ENCODE measurements at regions not wholly inside any gene's neighbourhood (a gene's known extent, or its start where the extent isn't known, plus 50 kb on each side); places are given as distances from the start of the nearest gene placed in this dataset.

GRCh38 chr14:22190411-22191191 lies 398.4 kb downstream of the DAD1 start:
- no peaks in the 10 kb centered on the region for H3K27me3 ChIP-seq (replicated peaks; ENCODE audit: insufficient read depth)
- H3K9me2 ChIP-seq (ENCODE audit: insufficient read depth) = no peaks in the 10 kb centered on the region
- no peaks in the 10 kb centered on the region for H3K79me2 ChIP-seq (ENCODE audit: insufficient read depth)
- no peak overlapping the region for H3K9ac ChIP-seq
- 60 to 62% methylated on average over 10 of the region's 10 CpGs for WGBS, 2 experiments (ENCODE audit: low coverage in 1 of 2, low lambda C conversion rate in 2 of 2, missing lambda C conversion rate in 2 of 2)
- H4K20me1 ChIP-seq (ENCODE audit: insufficient read depth) = no peaks in the 10 kb centered on the region
- no peak overlapping the region for H3K4me2 ChIP-seq (ENCODE audit: unreplicated experiment)
- no peaks in the 10 kb centered on the region for H3K4me1 ChIP-seq (ENCODE audit: insufficient read depth)
- peak; percentile 2 for DNase-seq
- no peaks in the 10 kb centered on the region for H3K9me3 ChIP-seq (ENCODE audit: low read depth)
- no peak overlapping the region for H2AFZ ChIP-seq
- no peaks in the 10 kb centered on the region for H3K36me3 ChIP-seq (ENCODE audit: low read depth)
- H3F3A ChIP-seq (ENCODE audit: insufficient read depth) = no peaks in the 10 kb centered on the region
- TF ChIP-seq EZH2phosphoT487 (IDR thresholded peaks at IDR 0.05; ENCODE audit: insufficient read depth, low read depth) (no peak), EZH2 (IDR thresholded peaks at IDR 0.05; ENCODE audit: insufficient read depth, poor library complexity, severe bottlenecking) (no peak)
- in situ Hi-C loops (cut with MboI) = no loop called here
- no peak overlapping the region for H3K27ac ChIP-seq
- H3K4me3 ChIP-seq = no peak overlapping the region

- Histone ChIP-seq H3K4me1 (ENCODE audit: insufficient read depth) (no peaks in the 10 kb centered on the region), H3K79me2 (ENCODE audit: insufficient read depth) (no peaks in the 10 kb centered on the region), H3K9ac (no peak overlapping the region), H3K9me2 (ENCODE audit: insufficient read depth) (no peaks in the 10 kb centered on the region), H3K36me3 (ENCODE audit: low read depth) (no peaks in the 10 kb centered on the region), H3K27me3 (replicated peaks; ENCODE audit: insufficient read depth) (no peaks in the 10 kb centered on the region), H3K4me2 (ENCODE audit: unreplicated experiment) (no peak overlapping the region), H3K27ac (no peak overlapping the region), H3K4me3 (no peak overlapping the region), H2AFZ (no peak overlapping the region), H4K20me1 (ENCODE audit: insufficient read depth) (no peaks in the 10 kb centered on the region), H3K9me3 (ENCODE audit: low read depth) (no peaks in the 10 kb centered on the region), H3F3A (ENCODE audit: insufficient read depth) (no peaks in the 10 kb centered on the region)
- in situ Hi-C loops (cut with MboI) = no loop called here
- 26 to 28% methylated on average over 3 of the region's 3 CpGs for WGBS, 2 experiments (ENCODE audit: low coverage in 1 of 2, low lambda C conversion rate in 2 of 2, missing lambda C conversion rate in 2 of 2)
- no peak for TF ChIP-seq EZH2 (IDR thresholded peaks at IDR 0.05; ENCODE audit: insufficient read depth, poor library complexity, severe bottlenecking)
- no peak for TF ChIP-seq EZH2phosphoT487 (IDR thresholded peaks at IDR 0.05; ENCODE audit: insufficient read depth, low read depth)
- no peak for DNase-seq
Measured at GRCh38 chr14:22189881-22190280, 399.1 kb downstream of the DAD1 start.

GRCh38 chr14:22188318-22188717 lies 400.7 kb downstream of the DAD1 start:
- H3K9me3 ChIP-seq (ENCODE audit: low read depth) = no peaks in the 10 kb centered on the region
- TF ChIP-seq EZH2phosphoT487 (IDR thresholded peaks at IDR 0.05; ENCODE audit: insufficient read depth, low read depth) = no peak
- DNase-seq = no peak
- in situ Hi-C loops (cut with MboI) = no loop called here
- H3K79me2 ChIP-seq (ENCODE audit: insufficient read depth) = no peaks in the 10 kb centered on the region
- H3K4me2 ChIP-seq (ENCODE audit: unreplicated experiment) = no peak overlapping the region
- H4K20me1 ChIP-seq (ENCODE audit: insufficient read depth) = no peaks in the 10 kb centered on the region
- no peaks in the 10 kb centered on the region for H3K36me3 ChIP-seq (ENCODE audit: low read depth)
- WGBS, 2 experiments (ENCODE audit: low coverage in 1 of 2, low lambda C conversion rate in 2 of 2, missing lambda C conversion rate in 2 of 2) = 22% methylated on average over 4 of the region's 4 CpGs
- H3K27me3 ChIP-seq (replicated peaks; ENCODE audit: insufficient read depth) = no peaks in the 10 kb centered on the region
- no peak overlapping the region for H2AFZ ChIP-seq
- no peaks in the 10 kb centered on the region for H3K9me2 ChIP-seq (ENCODE audit: insufficient read depth)
- no peak overlapping the region for H3K4me3 ChIP-seq
- no peak overlapping the region for H3K9ac ChIP-seq
- no peaks in the 10 kb centered on the region for H3K4me1 ChIP-seq (ENCODE audit: insufficient read depth)
- no peak overlapping the region for H3K27ac ChIP-seq
- H3F3A ChIP-seq (ENCODE audit: insufficient read depth) = no peaks in the 10 kb centered on the region

GRCh38 chr14:22185789-22186188 lies 403.2 kb downstream of the DAD1 start:
- H3K9ac ChIP-seq = no peak overlapping the region
- no peaks in the 10 kb centered on the region for H3K79me2 ChIP-seq (ENCODE audit: insufficient read depth)
- H3K9me2 ChIP-seq (ENCODE audit: insufficient read depth) = no peaks in the 10 kb centered on the region
- H3K4me2 ChIP-seq (ENCODE audit: unreplicated experiment) = no peak overlapping the region
- 9 to 12% methylated on average over 3 of the region's 3 CpGs for WGBS, 2 experiments (ENCODE audit: low coverage in 1 of 2, low lambda C conversion rate in 2 of 2, missing lambda C conversion rate in 2 of 2)
- in situ Hi-C loops (cut with MboI) = no loop called here
- TF ChIP-seq EZH2 (IDR thresholded peaks at IDR 0.05; ENCODE audit: insufficient read depth, poor library complexity, severe bottlenecking) (no peak), EZH2phosphoT487 (IDR thresholded peaks at IDR 0.05; ENCODE audit: insufficient read depth, low read depth) (no peak)
- H4K20me1 ChIP-seq (ENCODE audit: insufficient read depth) = no peaks in the 10 kb centered on the region
- H3K9me3 ChIP-seq (ENCODE audit: low read depth) = no peaks in the 10 kb centered on the region
- no peaks in the 10 kb centered on the region for H3K4me1 ChIP-seq (ENCODE audit: insufficient read depth)
- DNase-seq = no peak
- H3F3A ChIP-seq (ENCODE audit: insufficient read depth) = no peaks in the 10 kb centered on the region
- H3K4me3 ChIP-seq = no peak overlapping the region
- no peaks in the 10 kb centered on the region for H3K27me3 ChIP-seq (replicated peaks; ENCODE audit: insufficient read depth)
- H3K27ac ChIP-seq = no peak overlapping the region
- H3K36me3 ChIP-seq (ENCODE audit: low read depth) = no peaks in the 10 kb centered on the region
- no peak overlapping the region for H2AFZ ChIP-seq

Data from GM23248 (cell line).